Brain microvascular endothelial cell (primary cell): ENCODE measurements at regions not wholly inside any gene's neighbourhood (a gene's known extent, or its start where the extent isn't known, plus 50 kb on each side); places are given as distances from the start of the nearest gene placed in this dataset.
"Not testable (repeated sequence)": the region's sequence is repeated elsewhere in the genome, so short reads cannot be mapped to it uniquely, and the experiment has no call there.

Experiments used
- DNase-seq: peaks from one replicate; pipeline ENCODE4 v3.0.0-alpha.2; 2020
- H3K27ac ChIP-seq: fragments of 250-450 bp; sonication (Bioruptor Pico); 2 replicates; pipeline ENCODE4 v1.5.1; 2020; ENCODE audit warnings: mild to moderate bottlenecking, moderate library complexity
- H3K27me3 ChIP-seq: fragments of 250-450 bp; sonication (Bioruptor Pico); replicated peaks from 2 replicates; pipeline ENCODE4 v1.5.1; 2020; ENCODE audit warnings: mild to moderate bottlenecking
- H3K36me3 ChIP-seq: fragments of 250-450 bp; sonication (Bioruptor Pico); replicated peaks from 2 replicates; pipeline ENCODE4 v1.5.1; 2020; ENCODE audit warnings: mild to moderate bottlenecking
- H3K4me3 ChIP-seq: 2 replicates; pipeline ENCODE4 v1.5.1; 2011; ENCODE audit warnings: low read depth, mild to moderate bottlenecking, control low read depth, low read length, moderate library complexity
- CTCF ChIP-seq: IDR thresholded peaks from 2 replicates; pipeline ENCODE4 v1.5.1; 2011; ENCODE audit warnings: low read depth, mild to moderate bottlenecking, moderate library complexity, low read length, control low read depth, inconsistent platforms; ENCODE audit errors: missing control alignments
- in situ Hi-C: cut with HindIII; loops from 2 replicates; pipeline ENCODE4 v1.10.0; 2017; ENCODE audit warnings: low sequenced_read_pairs, low pct_ligation_motif_present

- DNase-seq = peak; percentile 43
- Histone ChIP-seq H3K27ac (no peak overlapping the region), H3K4me3 (no peak overlapping the region), H3K36me3 (no peaks in the 10 kb centered on the region), H3K27me3 (no peaks in the 10 kb centered on the region)
- in situ Hi-C loops = no loop called here
- TF ChIP-seq CTCF = no peak
These were observed 138.3 kb upstream of the ADCY1 start for GRCh38 chr7:45435846-45436245.

DNA sequence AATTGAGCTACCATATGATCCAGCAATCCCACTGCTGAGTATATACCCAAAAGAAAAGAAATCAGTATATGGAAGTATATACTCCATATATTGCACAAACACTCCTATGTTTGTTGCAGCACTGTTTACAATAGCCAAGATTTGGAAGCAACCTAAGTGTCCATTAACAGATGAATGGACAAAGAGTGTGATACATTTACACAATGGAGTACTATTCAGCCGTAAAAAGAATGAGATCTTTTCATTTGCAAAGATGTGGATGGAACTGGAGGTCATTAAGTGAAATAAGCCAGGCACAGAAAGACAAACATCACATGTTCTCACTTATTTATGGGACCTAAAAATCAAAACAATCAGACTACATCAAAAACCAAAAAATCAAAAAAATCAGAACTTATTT is 133.4 kb upstream of the ADCY1 start:
- H3K4me3 ChIP-seq, H3K27ac ChIP-seq, in situ Hi-C loops, H3K36me3 ChIP-seq, DNase-seq, H3K27me3 ChIP-seq: not testable (repeated sequence)

GRCh38 chr7:45443263-45443662 is 130.9 kb upstream of the ADCY1 start:
- no peak for DNase-seq
- no peaks in the 10 kb centered on the region for H3K27me3 ChIP-seq
- TF ChIP-seq CTCF = no peak
- H3K27ac ChIP-seq = no peak overlapping the region
- H3K4me3 ChIP-seq = no peak overlapping the region
- in situ Hi-C loops = no loop called here
- no peaks in the 10 kb centered on the region for H3K36me3 ChIP-seq

- in situ Hi-C loops = no loop called here
- H3K4me3 ChIP-seq = no peak overlapping the region
- no peak for DNase-seq
- TF ChIP-seq CTCF = no peak
- no peaks in the 10 kb centered on the region for H3K36me3 ChIP-seq
- no peaks in the 10 kb centered on the region for H3K27me3 ChIP-seq
- no peak overlapping the region for H3K27ac ChIP-seq
These were observed 127.8 kb upstream of the ADCY1 start for GRCh38 chr7:45446195-45446944.

DNA sequence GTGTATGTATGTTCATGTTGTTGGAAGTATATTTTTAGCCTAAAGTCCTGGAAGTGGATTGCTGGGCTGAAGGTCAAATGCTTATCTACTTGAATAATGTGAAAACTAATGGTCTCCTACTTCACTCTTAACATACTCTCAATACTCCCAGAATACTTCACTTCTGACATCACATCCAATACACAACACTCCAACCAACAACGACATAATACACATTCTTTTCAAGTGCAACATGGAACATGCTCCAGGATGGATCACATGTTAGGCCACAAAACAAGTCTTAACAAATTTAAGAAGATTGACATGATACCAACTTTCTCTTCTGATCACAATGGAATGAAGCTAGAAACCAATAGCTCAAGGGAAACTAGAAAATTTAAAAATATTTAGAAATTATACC is 126.9 kb upstream of the ADCY1 start:
- Histone ChIP-seq H3K27me3 (no peaks in the 10 kb centered on the region), H3K4me3 (no peak overlapping the region), H3K36me3 (no peaks in the 10 kb centered on the region), H3K27ac (no peak overlapping the region)
- in situ Hi-C loops = no loop called here
- no peak for TF ChIP-seq CTCF
- no peak for DNase-seq

GRCh38 chr7:45450571-45451204 is 123.5 kb upstream of the ADCY1 start:
- TF ChIP-seq CTCF = no peak
- no peak overlapping the region for H3K27ac ChIP-seq
- H3K27me3 ChIP-seq = no peaks in the 10 kb centered on the region
- no peak for DNase-seq
- in situ Hi-C loops = no loop called here
- no peak overlapping the region for H3K4me3 ChIP-seq
- no peaks in the 10 kb centered on the region for H3K36me3 ChIP-seq
